Upper lobe of left lung (tissue), 6 donors: ENCODE measurements at regions not wholly inside any gene's neighbourhood (a gene's known extent, or its start where the extent isn't known, plus 50 kb on each side); places are given as distances from the start of the nearest gene placed in this dataset.

Source experiments
- ATAC-seq, 2 donors: fragments of 200-7000 bp; cut with Tn5 transposase; one replicate each; pipeline ENCODE4 v1.9.1; 2022; ENCODE audit warnings: mild to moderate bottlenecking in 2 of 2, moderate library complexity in 2 of 2; ENCODE audit not compliant: low FRiP score in 2 of 2
- DNase-seq, 2 donors: peaks; one replicate each; pipeline ENCODE4 v3.0.0-alpha.2; 2019 to 2020
- H3K27ac ChIP-seq, 4 donors: fragments of 200-600 bp; sonication (generic); one replicate each; pipeline ENCODE4 v1.5.1; 2016 to 2019
- H3K27me3 ChIP-seq, 4 donors: fragments of 200-600 bp; sonication (generic); one replicate each; pipeline ENCODE4 v1.5.1; 2017 to 2019
- H3K36me3 ChIP-seq, 4 donors: fragments of 200-600 bp; sonication (generic); one replicate each; pipeline ENCODE4 v1.5.1; 2016 to 2019
- H3K4me1 ChIP-seq, 4 donors: fragments of 200-600 bp; sonication (generic); one replicate each; pipeline ENCODE4 v1.5.1; 2018 to 2019
- H3K4me3 ChIP-seq, 4 donors: fragments of 200-600 bp; sonication (generic); one replicate each; pipeline ENCODE4 v1.5.1; 2017 to 2019; ENCODE audit warnings: mild to moderate bottlenecking in 2 of 4, moderate library complexity in 1 of 4
- H3K9me3 ChIP-seq, 4 donors: fragments of 200-600 bp; sonication (generic); one replicate each; pipeline ENCODE4 v1.5.1; 2018 to 2019
- EP300 ChIP-seq, 4 donors: sonication (generic); formaldehyde crosslinking; IDR thresholded peaks; one replicate each; pipeline ENCODE4 v1.5.1; 2017; ENCODE audit warnings: antibody characterized with exemption in 4 of 4, control low read depth in 2 of 4
- POLR2A ChIP-seq, 4 donors: fragments of 450-650 bp; IDR thresholded peaks; one replicate each; pipeline ENCODE4 v1.5.1; 2016 to 2017; ENCODE audit warnings: antibody characterized with exemption in 4 of 4, mild to moderate bottlenecking in 2 of 4
- POLR2AphosphoS5 ChIP-seq, 2 donors: sonication (generic); formaldehyde crosslinking; IDR thresholded peaks; one replicate each; pipeline ENCODE4 v1.5.1; 2017; ENCODE audit warnings: antibody characterized with exemption in 2 of 2
- WGBS, 2 donors: methylation state at CpG; one replicate each; pipeline ENCODE4 v1.1.5; 2017 to 2018; 5-methylcytosine and 5-hydroxymethylcytosine counted together
- TF ChIP-seq, protein P1 (sequence below), 6 experiments: fragments of 450-650 bp in 4 of 6; fragments of 200-600 bp in 2 of 6; sonication (generic) in 2 of 6; IDR thresholded peaks; one replicate each; pipeline ENCODE4 v1.5.1; 2016 to 2019; ENCODE audit warnings: antibody characterized with exemption in 6 of 6
- donor health status: DM: no; HTN: no; CAD: no; lungs with moderate emphysema.
- donor health status: DM: no; HTN: yes; CAD: no; lungs with severe emphysema.

DNA sequence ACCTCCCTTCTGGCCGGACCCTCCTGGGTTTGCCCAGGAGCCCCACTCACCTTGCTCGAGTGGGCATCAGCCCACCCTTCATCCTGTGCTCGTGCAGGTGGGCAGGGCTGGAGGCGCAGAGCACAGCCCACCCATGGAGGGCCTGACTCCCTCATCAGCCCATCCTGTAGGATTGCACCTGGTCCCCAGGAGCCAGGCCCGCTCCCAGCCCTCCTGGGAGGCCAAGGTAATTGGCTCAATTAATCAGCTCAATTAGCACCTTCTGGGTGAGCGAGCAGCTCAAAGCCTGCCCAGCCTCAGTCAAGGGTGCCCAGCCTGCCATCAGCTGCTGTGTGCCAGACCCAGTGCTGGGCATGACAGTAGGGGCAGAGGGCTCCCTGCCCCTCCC, 58.1 kb upstream of the NECTIN1 start:
- ATAC-seq: no peak
- Histone ChIP-seq H3K27ac (no peak overlapping the region), H3K4me1 (no peaks in the 10 kb centered on the region), H3K4me3 (no peak overlapping the region), H3K36me3 (no peaks in the 10 kb centered on the region), H3K9me3 (peaks cover 0 to 7% (median 3%) of the 10 kb centered on the region in 4 donors), H3K27me3 (no peaks in the 10 kb centered on the region)
- 60 to 71% methylated on average over 3 to 6 of the region's 6 CpGs for WGBS, 2 donors
- DNase-seq: no peak
- no peak for TF ChIP-seq EP300 (IDR thresholded peaks at IDR 0.05)
- TF ChIP-seq, protein P1, sequence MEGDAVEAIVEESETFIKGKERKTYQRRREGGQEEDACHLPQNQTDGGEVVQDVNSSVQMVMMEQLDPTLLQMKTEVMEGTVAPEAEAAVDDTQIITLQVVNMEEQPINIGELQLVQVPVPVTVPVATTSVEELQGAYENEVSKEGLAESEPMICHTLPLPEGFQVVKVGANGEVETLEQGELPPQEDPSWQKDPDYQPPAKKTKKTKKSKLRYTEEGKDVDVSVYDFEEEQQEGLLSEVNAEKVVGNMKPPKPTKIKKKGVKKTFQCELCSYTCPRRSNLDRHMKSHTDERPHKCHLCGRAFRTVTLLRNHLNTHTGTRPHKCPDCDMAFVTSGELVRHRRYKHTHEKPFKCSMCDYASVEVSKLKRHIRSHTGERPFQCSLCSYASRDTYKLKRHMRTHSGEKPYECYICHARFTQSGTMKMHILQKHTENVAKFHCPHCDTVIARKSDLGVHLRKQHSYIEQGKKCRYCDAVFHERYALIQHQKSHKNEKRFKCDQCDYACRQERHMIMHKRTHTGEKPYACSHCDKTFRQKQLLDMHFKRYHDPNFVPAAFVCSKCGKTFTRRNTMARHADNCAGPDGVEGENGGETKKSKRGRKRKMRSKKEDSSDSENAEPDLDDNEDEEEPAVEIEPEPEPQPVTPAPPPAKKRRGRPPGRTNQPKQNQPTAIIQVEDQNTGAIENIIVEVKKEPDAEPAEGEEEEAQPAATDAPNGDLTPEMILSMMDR (IDR thresholded peaks at IDR 0.05): no peak
- no peak for TF ChIP-seq POLR2A (IDR thresholded peaks at IDR 0.05)
- TF ChIP-seq POLR2AphosphoS5 (IDR thresholded peaks at IDR 0.05): no peak

DNA sequence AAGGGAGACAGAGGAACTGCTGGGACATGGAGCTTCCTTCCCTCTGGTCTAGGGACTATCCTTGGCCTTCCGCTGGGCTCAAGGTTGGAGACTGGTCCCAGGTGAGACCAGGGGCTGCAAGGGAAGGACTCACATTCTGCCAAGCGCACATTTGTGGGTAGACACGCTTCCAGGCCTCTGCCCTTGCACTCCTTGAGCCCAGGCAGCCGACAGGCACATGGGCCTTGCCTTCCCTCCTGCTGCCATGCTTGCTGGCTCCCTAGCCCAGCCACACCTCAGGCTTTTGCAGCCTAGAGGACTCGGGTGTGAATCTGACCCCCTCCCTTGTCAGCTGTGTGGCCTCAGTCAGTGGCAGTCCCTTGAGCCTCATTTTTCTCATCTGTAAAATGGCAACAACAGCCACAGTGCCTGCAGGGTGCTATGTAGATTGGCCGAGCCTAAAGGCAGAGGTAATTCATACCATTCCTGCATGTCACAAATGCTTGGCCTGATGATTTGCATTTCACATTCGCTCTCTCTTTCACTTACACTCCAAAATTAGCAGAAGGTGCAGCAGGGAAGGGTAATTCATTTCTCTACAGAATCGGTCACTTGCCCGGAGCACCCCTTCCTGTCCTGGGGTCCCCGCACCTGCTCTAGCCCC, 57.6 kb upstream of the NECTIN1 start:
- H3K4me1 ChIP-seq: no peaks in the 10 kb centered on the region
- H3K9me3 ChIP-seq: peaks cover 0 to 7% (median 3%) of the 10 kb centered on the region in 4 donors
- no peak for DNase-seq

DNA sequence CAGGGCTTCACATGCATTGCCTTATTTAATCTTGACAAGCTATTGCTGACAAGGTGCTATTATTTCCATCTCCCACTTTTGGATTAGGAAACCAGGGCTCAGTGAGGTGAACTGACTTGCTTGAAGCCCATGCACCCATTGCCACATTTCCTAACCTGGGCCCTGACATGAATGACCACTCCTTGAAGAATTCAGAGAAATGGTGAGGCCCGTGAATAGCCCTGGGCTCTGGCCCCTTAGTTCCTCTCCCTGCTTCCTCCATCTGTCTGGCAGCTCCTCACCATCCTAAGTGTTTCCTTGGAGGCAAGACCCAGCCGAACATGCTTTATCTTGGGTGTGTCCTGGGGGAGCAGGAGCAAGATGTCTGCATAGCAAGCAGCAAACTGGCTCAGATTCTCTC, 56.1 kb upstream of the NECTIN1 start:
- WGBS, 2 donors: 63 to 72% methylated on average over 2 of the region's 2 CpGs
- ATAC-seq (no peak), DNase-seq (no peak)
- no peak for TF ChIP-seq POLR2AphosphoS5 (IDR thresholded peaks at IDR 0.05)
- no peak for TF ChIP-seq POLR2A (IDR thresholded peaks at IDR 0.05)
- no peak for TF ChIP-seq EP300 (IDR thresholded peaks at IDR 0.05)
- TF ChIP-seq, protein P1 (IDR thresholded peaks at IDR 0.05): no peak
- H3K27ac ChIP-seq: no peak overlapping the region
- H3K9me3 ChIP-seq: peaks cover 0 to 7% (median 3%) of the 10 kb centered on the region in 4 donors
- no peaks in the 10 kb centered on the region for H3K27me3 ChIP-seq
- no peak overlapping the region for H3K4me3 ChIP-seq
- H3K4me1 ChIP-seq: no peaks in the 10 kb centered on the region
- H3K36me3 ChIP-seq: no peaks in the 10 kb centered on the region

More for the DNA sequence above, 57.6 kb upstream of the NECTIN1 start:
- no peak overlapping the region for H3K27ac ChIP-seq
- no peaks in the 10 kb centered on the region for H3K27me3 ChIP-seq
- H3K36me3 ChIP-seq: no peaks in the 10 kb centered on the region
- ATAC-seq: no peak
- TF ChIP-seq POLR2A (IDR thresholded peaks at IDR 0.05) (no peak), EP300 (IDR thresholded peaks at IDR 0.05) (no peak), POLR2AphosphoS5 (IDR thresholded peaks at IDR 0.05) (no peak)
- TF ChIP-seq, protein P1 (IDR thresholded peaks at IDR 0.05): no peak
- no peak overlapping the region for H3K4me3 ChIP-seq
- 79 to 84% methylated on average over 10 of the region's 10 CpGs for WGBS, 2 donors

DNA sequence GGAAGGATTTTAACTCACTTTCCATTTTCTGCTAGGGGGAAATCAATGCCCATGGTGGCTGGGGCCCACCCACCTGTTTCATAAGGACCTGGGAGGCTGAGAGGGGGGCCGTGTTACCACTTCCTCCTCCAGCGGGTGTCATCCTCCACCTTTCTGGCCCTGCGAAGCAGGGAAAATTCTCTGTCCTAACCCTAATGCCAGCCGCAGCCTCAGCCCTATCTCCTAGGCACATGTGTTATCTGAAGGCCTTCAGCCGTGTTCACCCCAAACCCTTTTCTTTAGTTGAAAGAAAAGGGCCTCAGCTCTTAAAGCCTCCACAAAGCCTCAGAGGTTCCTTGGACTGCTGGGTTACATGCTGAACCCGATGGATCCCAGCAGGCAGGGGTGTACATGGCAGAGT, 55.4 kb upstream of the NECTIN1 start:
- Histone ChIP-seq H3K36me3 (no peaks in the 10 kb centered on the region), H3K27me3 (no peaks in the 10 kb centered on the region), H3K27ac (no peak overlapping the region), H3K4me1 (no peaks in the 10 kb centered on the region), H3K9me3 (peaks cover 0 to 7% (median 3%) of the 10 kb centered on the region in 4 donors), H3K4me3 (no peak overlapping the region)
- TF ChIP-seq, protein P1 (IDR thresholded peaks at IDR 0.05): no peak
- TF ChIP-seq POLR2A (IDR thresholded peaks at IDR 0.05) (no peak), POLR2AphosphoS5 (IDR thresholded peaks at IDR 0.05) (no peak), EP300 (IDR thresholded peaks at IDR 0.05) (no peak)
- WGBS, 2 donors: 86 to 87% methylated on average over 6 of the region's 6 CpGs
- ATAC-seq (no peak), DNase-seq (no peak)
